GM12873 (cell line): ENCODE measurements at regions not wholly inside any gene's neighbourhood (a gene's known extent, or its start where the extent isn't known, plus 50 kb on each side); places are given as distances from the start of the nearest gene placed in this dataset.

Source experiments
- TF ChIP-seq, protein P1 (sequence below): IDR thresholded peaks from 2 replicates; pipeline ENCODE4 v1.5.1; 2012; ENCODE audit warnings: low read depth, mild to moderate bottlenecking, moderate library complexity, low read length, control low read depth; ENCODE audit not compliant: insufficient read depth; ENCODE audit errors: missing control alignments

DNA sequence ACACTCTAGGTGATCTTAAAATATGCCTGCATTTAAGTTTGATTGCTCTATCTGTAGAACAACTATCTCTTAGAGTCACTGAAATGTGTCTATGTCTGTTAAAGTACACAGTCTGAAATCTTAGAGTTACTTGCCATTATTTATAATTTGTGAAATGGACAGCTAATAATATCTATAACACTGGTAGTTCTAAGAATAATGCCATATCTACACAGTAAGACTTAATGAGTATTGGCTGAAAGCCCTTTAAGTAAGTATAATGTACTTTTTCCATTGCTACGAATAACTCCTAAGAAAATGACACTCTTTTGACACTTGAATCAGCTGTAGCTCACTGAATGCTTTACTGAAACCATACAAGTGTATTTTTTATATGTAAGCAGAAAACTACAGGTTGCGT lies 567.4 kb upstream of the PCDH15 start:
- TF ChIP-seq, protein P1, sequence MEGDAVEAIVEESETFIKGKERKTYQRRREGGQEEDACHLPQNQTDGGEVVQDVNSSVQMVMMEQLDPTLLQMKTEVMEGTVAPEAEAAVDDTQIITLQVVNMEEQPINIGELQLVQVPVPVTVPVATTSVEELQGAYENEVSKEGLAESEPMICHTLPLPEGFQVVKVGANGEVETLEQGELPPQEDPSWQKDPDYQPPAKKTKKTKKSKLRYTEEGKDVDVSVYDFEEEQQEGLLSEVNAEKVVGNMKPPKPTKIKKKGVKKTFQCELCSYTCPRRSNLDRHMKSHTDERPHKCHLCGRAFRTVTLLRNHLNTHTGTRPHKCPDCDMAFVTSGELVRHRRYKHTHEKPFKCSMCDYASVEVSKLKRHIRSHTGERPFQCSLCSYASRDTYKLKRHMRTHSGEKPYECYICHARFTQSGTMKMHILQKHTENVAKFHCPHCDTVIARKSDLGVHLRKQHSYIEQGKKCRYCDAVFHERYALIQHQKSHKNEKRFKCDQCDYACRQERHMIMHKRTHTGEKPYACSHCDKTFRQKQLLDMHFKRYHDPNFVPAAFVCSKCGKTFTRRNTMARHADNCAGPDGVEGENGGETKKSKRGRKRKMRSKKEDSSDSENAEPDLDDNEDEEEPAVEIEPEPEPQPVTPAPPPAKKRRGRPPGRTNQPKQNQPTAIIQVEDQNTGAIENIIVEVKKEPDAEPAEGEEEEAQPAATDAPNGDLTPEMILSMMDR, result no peak

DNA sequence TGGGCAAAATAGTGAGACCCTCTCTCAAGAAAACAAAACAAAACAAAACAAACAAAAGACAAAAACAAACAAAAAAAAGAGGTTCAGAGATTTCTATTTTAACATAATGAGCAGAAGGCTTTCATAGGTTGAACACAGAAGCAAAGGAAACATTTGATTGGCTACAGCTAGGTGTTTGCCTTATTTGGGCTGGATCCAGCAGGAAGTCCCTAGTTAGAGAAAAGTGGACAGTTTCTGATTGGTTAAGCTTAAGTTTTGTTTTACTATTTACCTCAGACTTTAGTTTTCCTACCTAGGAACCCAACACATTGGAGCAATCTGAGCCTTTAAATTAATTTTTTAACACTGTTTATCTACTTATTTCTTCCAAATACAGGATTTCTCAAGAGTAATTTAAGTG lies 566.5 kb upstream of the PCDH15 start:
- TF ChIP-seq, protein P1, result no peak

DNA sequence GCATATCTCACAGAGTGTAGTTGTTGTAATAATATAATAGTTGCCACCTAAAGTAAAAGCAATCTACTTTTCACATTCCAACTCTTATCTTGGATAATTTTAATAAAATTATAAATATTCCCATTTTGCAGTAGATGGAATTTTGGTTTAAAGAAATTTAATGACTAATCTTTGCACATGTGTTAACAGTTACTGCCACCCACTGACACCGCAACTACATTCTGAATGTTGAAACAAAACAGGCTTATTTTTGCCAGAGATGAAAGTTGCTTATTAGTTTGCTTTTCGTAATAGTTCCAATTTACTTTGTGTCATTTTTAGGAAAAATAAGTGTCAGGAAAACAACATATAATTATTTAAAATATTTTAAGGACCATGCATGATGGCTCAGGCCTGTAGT lies 557.5 kb upstream of the PCDH15 start:
- TF ChIP-seq, protein P1, result no peak

DNA sequence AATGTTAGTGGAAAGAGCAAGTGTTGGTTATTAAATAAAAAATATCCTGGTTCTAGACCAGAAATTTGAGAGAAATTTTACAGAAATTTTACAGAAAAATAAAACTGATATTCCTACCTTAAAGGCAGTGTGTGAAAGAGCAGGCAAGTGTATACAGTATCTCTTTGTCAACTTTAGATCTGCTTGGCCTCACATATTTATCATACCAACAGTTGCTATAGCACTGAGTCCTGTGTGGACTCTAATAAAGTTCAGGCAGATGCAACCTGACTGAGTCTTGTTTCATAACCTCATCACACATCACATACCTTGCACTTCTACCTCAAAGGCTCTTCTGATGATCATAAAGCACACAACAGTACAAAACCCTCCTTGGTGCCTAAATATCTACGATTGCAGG lies 552.4 kb upstream of the PCDH15 start:
- TF ChIP-seq, protein P1, result no peak

DNA sequence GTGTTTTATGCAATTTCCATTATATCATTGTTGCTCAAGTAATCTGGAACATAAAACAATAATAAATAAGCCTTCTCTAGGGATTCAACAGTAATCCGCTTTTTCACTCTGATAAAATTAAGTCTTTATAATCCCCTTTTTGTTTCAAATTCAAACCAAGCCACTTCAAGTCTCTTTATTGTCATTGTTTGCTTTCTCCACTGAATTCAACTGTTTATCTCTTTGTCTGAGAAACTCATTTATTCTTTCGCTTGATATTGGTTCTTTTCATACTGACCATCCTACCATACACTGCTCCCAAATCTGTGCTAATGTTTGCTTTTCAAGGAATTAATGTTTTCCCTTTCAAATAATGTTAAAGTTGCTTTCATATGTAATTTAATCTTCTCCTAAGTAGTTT lies 550.4 kb upstream of the PCDH15 start:
- TF ChIP-seq, protein P1, result no peak

DNA sequence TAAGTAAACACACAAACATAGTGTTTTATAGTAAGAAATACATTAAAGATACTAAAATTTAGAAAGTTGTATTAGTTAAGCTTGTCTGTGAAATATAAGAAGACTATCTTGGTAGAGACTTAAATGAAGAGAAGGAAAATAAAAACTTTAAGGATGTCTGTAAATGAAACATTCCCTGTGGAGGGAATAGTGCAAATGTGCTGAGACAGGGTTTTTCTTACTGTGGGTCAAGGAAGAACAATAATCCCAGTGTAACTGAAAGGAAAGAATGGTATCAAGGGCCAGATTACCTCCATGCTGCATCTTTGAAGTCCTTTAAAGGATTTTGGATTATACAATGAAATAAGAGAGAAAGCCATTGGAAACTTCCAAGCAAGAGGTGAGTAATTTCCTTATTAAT lies 547.5 kb upstream of the PCDH15 start:
- TF ChIP-seq, protein P1, result no peak

DNA sequence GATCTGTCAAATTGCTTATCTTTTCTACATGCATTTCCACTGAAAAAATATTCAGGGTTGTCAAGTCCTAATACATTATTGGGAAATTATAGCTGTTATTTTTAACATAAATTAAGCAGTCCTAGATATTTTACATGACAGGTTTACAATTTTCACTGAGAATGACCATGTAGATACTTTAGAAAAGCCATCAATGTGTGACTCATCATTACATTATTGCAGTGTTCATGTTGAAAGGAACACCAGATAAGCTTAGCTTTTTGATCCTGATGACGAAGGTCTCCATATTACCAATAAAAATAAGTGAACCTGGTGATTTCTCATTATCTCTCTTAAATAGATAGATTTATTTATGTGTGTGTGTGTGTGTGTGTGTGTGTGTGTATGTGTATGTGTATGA lies 529.5 kb upstream of the PCDH15 start:
- TF ChIP-seq, protein P1, result no peak
